ENCODE measurements at regions not wholly inside any gene's neighbourhood (a gene's known extent, or its start where the extent isn't known, plus 50 kb on each side); places are given as distances from the start of the nearest gene placed in this dataset.
"Not testable (repeated sequence)": the region's sequence is repeated elsewhere in the genome, so short reads cannot be mapped to it uniquely, and the experiment has no call there.

DNA sequence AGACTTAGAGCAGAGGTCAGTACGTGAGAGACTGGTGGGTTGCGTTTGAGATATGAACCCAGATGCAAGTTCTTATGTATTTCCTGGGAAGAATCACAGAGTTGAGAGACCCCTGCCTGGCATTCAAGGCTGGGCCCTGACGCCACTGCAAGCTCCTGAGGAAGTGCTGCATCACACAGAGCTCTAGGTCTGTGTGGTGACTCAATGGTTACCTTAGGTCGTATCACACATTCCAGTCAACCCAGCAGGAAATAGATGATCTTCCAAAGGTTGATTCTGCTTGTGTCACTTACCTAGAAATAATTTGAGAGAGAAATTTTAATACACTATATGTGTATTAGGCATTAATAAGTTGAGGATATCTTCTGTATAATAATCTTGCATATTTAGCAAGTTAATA lies 1431.9 kb downstream of the RPIA start:
- not testable (repeated sequence) for H3K27me3 ChIP-seq (ENCODE audit: control insufficient read depth, insufficient read depth, low read length); H3K4me1 ChIP-seq (ENCODE audit: control insufficient read depth, insufficient read depth, low read length)

DNA sequence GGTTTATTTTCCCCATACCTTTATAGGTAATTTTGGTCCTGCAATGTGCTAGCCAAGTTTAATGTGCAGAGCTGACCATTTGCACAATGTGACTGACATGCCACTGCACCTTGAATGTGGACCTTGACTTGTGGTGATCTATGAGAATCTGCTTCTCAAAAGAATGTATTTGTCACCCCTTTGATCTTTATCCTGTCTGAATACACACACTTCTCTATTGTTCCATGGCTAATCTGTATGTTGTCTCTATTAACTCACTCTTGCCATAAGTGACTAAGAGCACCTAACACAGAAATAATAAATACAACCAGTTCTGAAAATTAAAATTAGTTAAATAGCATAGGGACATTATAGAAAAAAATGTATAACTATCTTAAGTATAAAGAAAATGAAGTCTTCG lies 1447.6 kb downstream of the RPIA start:
- DNase-seq; H3K27me3 ChIP-seq (ENCODE audit: control insufficient read depth, insufficient read depth, low read length); H3K4me3 ChIP-seq (ENCODE audit: low read length); H3K4me1 ChIP-seq (ENCODE audit: control insufficient read depth, insufficient read depth, low read length); H3K9me3 ChIP-seq (replicated peaks; ENCODE audit: control insufficient read depth, low read depth, low read length); H3K27ac ChIP-seq (ENCODE audit: low read length); H3K36me3 ChIP-seq (ENCODE audit: control insufficient read depth, insufficient read depth, low read length): not testable (repeated sequence)
- WGBS (ENCODE audit: insufficient coverage), result no CpG with 5 or more reads among the region's 1 CpG

More for the DNA sequence above, 1431.9 kb downstream of the RPIA start:
- not testable (repeated sequence) for H3K27ac ChIP-seq (ENCODE audit: low read length); H3K9me3 ChIP-seq (replicated peaks; ENCODE audit: control insufficient read depth, low read depth, low read length); H3K36me3 ChIP-seq (ENCODE audit: control insufficient read depth, insufficient read depth, low read length); DNase-seq; H3K4me3 ChIP-seq (ENCODE audit: low read length)
- no CpG with 5 or more reads among the region's 4 CpGs for WGBS (ENCODE audit: insufficient coverage)

DNA sequence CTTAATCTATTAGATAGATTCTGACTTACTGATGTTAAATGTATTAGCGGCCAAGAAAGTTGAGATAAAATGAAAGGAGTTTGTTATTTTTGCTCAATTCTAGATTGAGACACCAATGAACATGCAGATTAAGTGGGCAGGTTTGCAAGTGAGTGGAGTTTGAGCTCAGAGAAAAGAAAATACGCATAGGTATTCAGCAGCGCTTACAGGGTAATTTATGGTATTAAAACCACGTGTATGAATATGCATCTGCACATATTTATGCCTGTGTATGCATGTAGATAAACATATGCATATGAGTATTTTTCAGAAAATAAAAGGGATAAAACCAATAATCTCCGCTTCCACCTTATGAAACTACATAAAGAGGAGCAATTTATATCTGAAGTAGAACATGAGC lies 1450.1 kb downstream of the RPIA start:
- not testable (repeated sequence) for H3K4me1 ChIP-seq (ENCODE audit: control insufficient read depth, insufficient read depth, low read length); H3K27ac ChIP-seq (ENCODE audit: low read length); H3K36me3 ChIP-seq (ENCODE audit: control insufficient read depth, insufficient read depth, low read length); H3K27me3 ChIP-seq (ENCODE audit: control insufficient read depth, insufficient read depth, low read length); H3K4me3 ChIP-seq (ENCODE audit: low read length); H3K9me3 ChIP-seq (replicated peaks; ENCODE audit: control insufficient read depth, low read depth, low read length); DNase-seq
- no CpG with 5 or more reads among the region's 5 CpGs for WGBS (ENCODE audit: insufficient coverage)

DNA sequence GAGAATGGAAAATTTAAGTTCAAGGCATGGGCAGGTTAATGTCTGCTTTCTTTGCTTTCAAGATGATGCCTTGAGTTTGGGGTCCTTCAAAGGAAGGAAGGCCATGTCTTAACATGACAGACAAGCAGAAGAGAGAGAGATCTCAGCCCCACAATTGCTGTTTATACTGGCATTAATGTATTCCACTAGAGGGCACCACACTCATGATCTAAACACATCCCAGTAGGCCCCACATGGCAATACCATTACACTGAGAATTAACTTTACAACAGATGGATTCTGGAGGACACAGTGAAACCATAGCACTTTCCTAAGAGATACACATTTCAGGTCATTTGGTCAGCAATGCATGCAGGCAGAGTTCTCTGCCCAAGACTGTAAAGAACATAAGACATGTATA lies 1460.3 kb downstream of the RPIA start:
- H3K4me3 ChIP-seq (ENCODE audit: low read length); H3K36me3 ChIP-seq (ENCODE audit: control insufficient read depth, insufficient read depth, low read length); H3K27ac ChIP-seq (ENCODE audit: low read length); H3K9me3 ChIP-seq (replicated peaks; ENCODE audit: control insufficient read depth, low read depth, low read length); DNase-seq; H3K27me3 ChIP-seq (ENCODE audit: control insufficient read depth, insufficient read depth, low read length); H3K4me1 ChIP-seq (ENCODE audit: control insufficient read depth, insufficient read depth, low read length): not testable (repeated sequence)

DNA sequence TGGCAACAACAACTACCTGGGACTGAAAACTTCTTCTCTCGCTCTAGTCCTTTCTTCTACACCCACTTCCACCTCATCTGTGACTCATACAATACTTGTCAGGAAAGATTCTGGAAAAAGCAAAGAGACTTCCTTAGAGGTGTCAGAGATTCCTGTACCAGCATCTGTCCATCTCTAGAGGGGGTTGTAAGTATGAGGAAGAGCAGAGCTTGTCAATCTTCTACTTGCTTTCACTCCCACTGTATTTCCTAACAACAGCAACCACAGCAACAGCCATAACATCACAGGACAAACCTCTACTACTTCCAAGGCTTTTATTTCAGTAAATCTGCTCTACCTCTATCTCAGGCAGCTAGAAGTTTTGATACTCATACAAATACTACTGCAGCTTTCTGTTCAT lies 1479.5 kb downstream of the RPIA start:
- no CpG with 5 or more reads among the region's 1 CpG for WGBS (ENCODE audit: insufficient coverage)
- H3K27ac ChIP-seq (ENCODE audit: low read length); H3K4me1 ChIP-seq (ENCODE audit: control insufficient read depth, insufficient read depth, low read length); H3K27me3 ChIP-seq (ENCODE audit: control insufficient read depth, insufficient read depth, low read length); H3K4me3 ChIP-seq (ENCODE audit: low read length); H3K36me3 ChIP-seq (ENCODE audit: control insufficient read depth, insufficient read depth, low read length); H3K9me3 ChIP-seq (replicated peaks; ENCODE audit: control insufficient read depth, low read depth, low read length); DNase-seq: not testable (repeated sequence)

DNA sequence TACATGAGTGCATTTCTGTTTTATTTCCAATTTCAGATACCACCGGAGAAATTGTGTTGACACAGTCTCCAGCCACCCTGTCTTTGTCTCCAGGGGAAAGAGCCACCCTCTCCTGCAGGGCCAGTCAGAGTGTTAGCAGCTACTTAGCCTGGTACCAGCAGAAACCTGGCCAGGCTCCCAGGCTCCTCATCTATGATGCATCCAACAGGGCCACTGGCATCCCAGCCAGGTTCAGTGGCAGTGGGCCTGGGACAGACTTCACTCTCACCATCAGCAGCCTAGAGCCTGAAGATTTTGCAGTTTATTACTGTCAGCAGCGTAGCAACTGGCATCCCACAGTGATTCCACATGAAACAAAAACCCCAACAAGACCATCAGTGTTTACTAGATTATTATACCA lies 1481.6 kb downstream of the RPIA start:
- H3K27me3 ChIP-seq (ENCODE audit: control insufficient read depth, insufficient read depth, low read length); H3K9me3 ChIP-seq (replicated peaks; ENCODE audit: control insufficient read depth, low read depth, low read length); H3K27ac ChIP-seq (ENCODE audit: low read length); H3K4me1 ChIP-seq (ENCODE audit: control insufficient read depth, insufficient read depth, low read length); H3K4me3 ChIP-seq (ENCODE audit: low read length); DNase-seq; H3K36me3 ChIP-seq (ENCODE audit: control insufficient read depth, insufficient read depth, low read length): not testable (repeated sequence)
- WGBS (ENCODE audit: insufficient coverage), result no CpG with 5 or more reads among the region's 2 CpGs

DNA sequence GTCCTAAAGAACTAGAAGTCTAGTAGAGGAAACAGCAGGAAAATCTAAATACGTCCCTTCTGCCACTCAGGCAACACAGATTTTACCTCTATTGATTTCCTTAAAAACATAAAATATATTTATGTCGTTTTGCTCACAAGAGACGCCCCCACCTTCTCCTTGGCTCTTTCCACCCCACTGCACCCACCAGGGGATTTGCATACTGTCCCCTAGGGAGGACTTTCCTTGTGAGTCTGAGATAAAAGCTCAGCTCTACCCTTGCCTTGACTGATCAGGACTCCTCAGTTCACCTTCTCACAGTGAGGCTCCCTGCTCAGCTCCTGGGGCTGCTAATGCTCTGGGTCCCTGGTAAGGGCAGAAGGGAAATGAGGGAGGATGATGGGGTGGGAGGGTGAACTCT lies 1488.1 kb downstream of the RPIA start:
- not testable (repeated sequence) for H3K9me3 ChIP-seq (replicated peaks; ENCODE audit: control insufficient read depth, low read depth, low read length); H3K27me3 ChIP-seq (ENCODE audit: control insufficient read depth, insufficient read depth, low read length); H3K4me3 ChIP-seq (ENCODE audit: low read length); DNase-seq; H3K4me1 ChIP-seq (ENCODE audit: control insufficient read depth, insufficient read depth, low read length); H3K27ac ChIP-seq (ENCODE audit: low read length); H3K36me3 ChIP-seq (ENCODE audit: control insufficient read depth, insufficient read depth, low read length)
- WGBS (ENCODE audit: insufficient coverage), result no CpG with 5 or more reads among the region's 3 CpGs

DNA sequence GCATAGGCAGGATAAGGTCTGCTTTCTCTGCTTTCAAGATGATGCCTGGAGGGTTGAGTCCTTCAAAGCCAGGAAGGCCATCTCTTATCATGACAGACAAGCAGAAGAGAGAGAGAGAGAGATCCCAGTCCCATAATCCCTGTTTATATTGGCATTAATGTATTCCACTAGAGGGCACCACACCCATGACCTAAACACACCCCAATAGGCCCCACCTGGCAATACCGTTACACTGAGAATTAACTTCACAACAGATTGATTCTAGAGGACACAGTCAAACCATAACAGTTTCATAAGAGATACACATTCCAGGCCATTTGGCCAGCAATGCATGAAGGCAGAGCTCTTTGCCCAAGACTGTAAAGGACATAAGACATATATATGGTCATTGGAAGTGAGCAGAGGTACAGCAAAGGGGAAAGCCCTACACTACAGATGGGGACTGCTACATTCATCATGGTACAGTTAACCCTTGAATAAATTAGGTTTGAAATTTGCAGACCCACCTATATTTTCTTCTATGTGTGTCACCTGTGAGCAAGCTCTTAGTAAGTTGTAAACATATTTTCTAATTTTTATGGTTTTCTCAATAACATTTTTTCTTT lies 1516.1 kb downstream of the RPIA start:
- H3K9me3 ChIP-seq (replicated peaks; ENCODE audit: control insufficient read depth, low read depth, low read length), result no peaks in the 10 kb centered on the region
- WGBS (ENCODE audit: insufficient coverage), result no CpG with 5 or more reads among the region's 1 CpG
- H3K27ac ChIP-seq (ENCODE audit: low read length), result no peak overlapping the region
- no peaks in the 10 kb centered on the region for H3K27me3 ChIP-seq (ENCODE audit: control insufficient read depth, insufficient read depth, low read length)
- no peaks in the 10 kb centered on the region for H3K36me3 ChIP-seq (ENCODE audit: control insufficient read depth, insufficient read depth, low read length)
- no peaks in the 10 kb centered on the region for H3K4me1 ChIP-seq (ENCODE audit: control insufficient read depth, insufficient read depth, low read length)
- DNase-seq, result no peak
- no peak overlapping the region for H3K4me3 ChIP-seq (ENCODE audit: low read length)

DNA sequence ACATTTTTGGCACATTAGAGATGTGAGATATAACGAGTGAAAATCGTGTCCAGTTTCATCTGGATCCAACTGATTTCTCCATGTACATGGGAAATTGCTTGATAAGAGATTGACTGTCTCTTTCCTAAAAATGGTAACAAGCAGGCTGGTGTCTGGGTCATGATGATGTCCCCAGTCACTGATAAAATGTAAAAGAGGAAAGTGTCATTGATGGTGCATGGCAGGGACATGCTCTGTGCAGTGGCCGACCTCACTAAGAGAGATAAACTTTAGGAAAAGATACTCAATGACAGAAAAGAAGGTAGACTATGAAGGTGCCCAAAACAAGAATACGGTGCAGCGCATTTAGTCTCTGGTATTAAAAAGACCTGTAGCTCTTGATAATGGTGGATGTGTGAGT lies 1517.5 kb downstream of the RPIA start:
- no peak overlapping the region for H3K27ac ChIP-seq (ENCODE audit: low read length)
- H3K27me3 ChIP-seq (ENCODE audit: control insufficient read depth, insufficient read depth, low read length), result no peaks in the 10 kb centered on the region
- no peaks in the 10 kb centered on the region for H3K9me3 ChIP-seq (replicated peaks; ENCODE audit: control insufficient read depth, low read depth, low read length)
- WGBS (ENCODE audit: insufficient coverage), result 86% methylated on average over 2 of the region's 5 CpGs
- no peaks in the 10 kb centered on the region for H3K4me1 ChIP-seq (ENCODE audit: control insufficient read depth, insufficient read depth, low read length)
- H3K36me3 ChIP-seq (ENCODE audit: control insufficient read depth, insufficient read depth, low read length), result no peaks in the 10 kb centered on the region
- DNase-seq, result no peak
- H3K4me3 ChIP-seq (ENCODE audit: low read length), result no peak overlapping the region

DNA sequence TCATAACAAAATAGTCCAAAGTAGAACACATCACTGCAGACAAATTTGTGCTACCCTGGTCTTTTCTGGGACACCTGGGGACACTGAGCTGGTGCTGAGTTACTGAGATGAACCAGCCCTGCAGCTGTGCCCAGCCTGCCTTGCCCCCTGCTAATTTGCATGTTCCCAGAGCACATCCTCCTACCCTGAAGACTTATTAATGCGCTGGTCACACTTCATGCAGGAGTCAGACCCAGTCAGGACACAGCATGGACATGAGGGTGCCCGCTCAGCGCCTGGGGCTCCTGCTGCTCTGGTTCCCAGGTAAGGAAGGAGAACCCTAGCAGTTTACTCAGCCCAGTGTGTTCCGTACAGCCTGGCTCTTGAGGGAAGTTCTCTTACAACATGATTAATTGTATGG lies 1518.3 kb downstream of the RPIA start:
- no peak overlapping the region for H3K4me3 ChIP-seq (ENCODE audit: low read length)
- no peak overlapping the region for H3K27ac ChIP-seq (ENCODE audit: low read length)
- no peak for DNase-seq
- no CpG with 5 or more reads among the region's 4 CpGs for WGBS (ENCODE audit: insufficient coverage)
- H3K27me3 ChIP-seq (ENCODE audit: control insufficient read depth, insufficient read depth, low read length), result no peaks in the 10 kb centered on the region
- no peaks in the 10 kb centered on the region for H3K36me3 ChIP-seq (ENCODE audit: control insufficient read depth, insufficient read depth, low read length)
- no peaks in the 10 kb centered on the region for H3K9me3 ChIP-seq (replicated peaks; ENCODE audit: control insufficient read depth, low read depth, low read length)
- no peaks in the 10 kb centered on the region for H3K4me1 ChIP-seq (ENCODE audit: control insufficient read depth, insufficient read depth, low read length)

DNA sequence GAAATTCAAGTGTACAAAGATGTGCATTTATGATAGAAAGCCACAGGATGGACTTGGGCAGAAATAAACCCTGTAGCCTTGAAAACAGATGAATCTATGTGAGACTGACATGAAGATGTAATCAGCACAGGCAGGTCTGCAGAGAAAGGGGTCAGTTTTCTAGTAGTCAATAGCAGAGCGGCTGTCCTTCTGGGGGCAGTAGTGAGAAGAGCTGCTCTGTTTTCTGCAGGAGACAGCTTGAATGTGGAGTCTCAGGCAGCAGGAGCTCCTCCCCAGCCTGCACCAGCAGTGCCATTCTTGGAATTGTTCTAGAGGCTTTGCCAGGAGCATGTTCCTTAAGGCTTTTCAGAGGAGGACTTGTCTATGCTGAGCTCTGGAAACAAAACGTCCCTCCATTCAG lies 1524.4 kb downstream of the RPIA start:
- not testable (repeated sequence) for H3K9me3 ChIP-seq (replicated peaks; ENCODE audit: control insufficient read depth, low read depth, low read length)
- WGBS (ENCODE audit: insufficient coverage), result no CpG with 5 or more reads among the region's 2 CpGs

More for the DNA sequence above, 1524.4 kb downstream of the RPIA start:
- not testable (repeated sequence) for H3K27ac ChIP-seq (ENCODE audit: low read length); H3K36me3 ChIP-seq (ENCODE audit: control insufficient read depth, insufficient read depth, low read length); DNase-seq; H3K27me3 ChIP-seq (ENCODE audit: control insufficient read depth, insufficient read depth, low read length); H3K4me1 ChIP-seq (ENCODE audit: control insufficient read depth, insufficient read depth, low read length); H3K4me3 ChIP-seq (ENCODE audit: low read length)

Data from muscle of leg (tissue), 3 donors.